NCI-H524 (cell line): ENCODE measurements at regions not wholly inside any gene's neighbourhood (a gene's known extent, or its start where the extent isn't known, plus 50 kb on each side); places are given as distances from the start of the nearest gene placed in this dataset.

ENCODE experiments used
- DNase-seq, 2 experiments: peaks; one replicate each; lab custom pipeline; 2025; lab: John Stamatoyannopoulos, UW

DNA sequence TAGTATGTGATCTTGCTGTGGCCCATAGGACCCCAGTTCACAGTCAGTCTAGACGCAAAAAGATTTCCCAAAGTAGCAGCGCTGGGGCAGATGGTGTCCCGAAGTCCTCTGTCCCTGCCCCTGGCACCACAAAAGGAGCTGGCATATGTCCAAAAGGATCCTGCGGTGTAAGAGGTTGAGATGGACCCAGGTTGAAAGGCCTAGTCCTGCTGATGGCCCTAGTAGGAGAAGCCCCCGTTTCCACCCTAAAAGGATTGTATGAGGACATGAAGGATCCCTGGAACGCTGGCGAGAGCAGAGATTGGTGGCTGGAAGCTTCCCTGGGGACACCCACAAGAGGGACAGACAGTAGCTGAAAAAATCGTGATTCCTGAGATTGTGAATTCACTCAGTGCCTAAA, 58.0 kb upstream of the DCAF8L1 start:
- no peak for DNase-seq
